ENCODE measurements at regions not wholly inside any gene's neighbourhood (a gene's known extent, or its start where the extent isn't known, plus 50 kb on each side); places are given as distances from the start of the nearest gene placed in this dataset.

DNA sequence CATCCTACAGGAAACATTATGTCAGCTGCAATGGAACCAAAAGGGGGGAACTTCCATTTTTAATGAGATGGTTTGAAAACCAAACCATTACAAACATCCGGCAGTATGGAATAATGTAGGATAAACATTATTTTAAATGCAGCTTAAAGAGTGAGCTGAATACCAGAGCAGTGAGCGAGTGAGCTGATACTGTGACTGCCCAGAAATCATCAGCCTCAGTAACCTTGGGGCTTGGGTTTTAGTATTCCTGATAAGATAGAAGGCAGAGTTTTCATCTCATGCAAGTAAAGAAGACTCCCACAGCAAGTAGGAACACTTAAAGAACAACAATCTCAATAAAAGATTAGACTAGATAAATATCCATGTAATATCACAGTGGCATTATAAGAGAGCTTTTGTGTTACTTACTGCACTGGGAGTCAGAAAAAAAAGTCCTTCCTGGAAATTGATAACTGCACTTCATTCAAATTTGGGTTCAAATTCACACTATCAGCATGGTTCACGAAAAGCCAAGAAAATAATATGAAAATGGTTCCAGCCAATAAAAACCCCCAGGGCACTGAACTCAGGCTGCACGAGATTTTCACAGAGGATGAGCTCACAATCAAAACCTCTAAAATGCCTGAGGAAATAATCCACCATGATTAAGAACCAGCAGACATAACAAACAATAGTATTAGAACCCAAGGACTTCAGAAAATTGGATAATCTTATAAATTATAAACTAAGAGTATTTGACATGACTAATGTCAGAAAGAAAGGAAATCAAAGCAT lies 115.7 kb downstream of the MTPAP start:
- POLR2A ChIA-PET: no interaction called here

GRCh38 chr10:30231709-30232108 lies 117.4 kb downstream of the MTPAP start:
- H3K4me1 ChIP-seq (ENCODE audit: control insufficient read depth, insufficient read depth, low read length): no peaks in the 10 kb centered on the region

More for the DNA sequence above, 115.7 kb downstream of the MTPAP start:
- CTCF ChIA-PET: interaction anchor here (0.9 to 2.6 kb wide), 2 partner anchors 134 to 235 kb away, joined by 3 to 9 read pairs; no protein-coding TSS in a partner anchor
- TF ChIP-seq, protein P1, sequence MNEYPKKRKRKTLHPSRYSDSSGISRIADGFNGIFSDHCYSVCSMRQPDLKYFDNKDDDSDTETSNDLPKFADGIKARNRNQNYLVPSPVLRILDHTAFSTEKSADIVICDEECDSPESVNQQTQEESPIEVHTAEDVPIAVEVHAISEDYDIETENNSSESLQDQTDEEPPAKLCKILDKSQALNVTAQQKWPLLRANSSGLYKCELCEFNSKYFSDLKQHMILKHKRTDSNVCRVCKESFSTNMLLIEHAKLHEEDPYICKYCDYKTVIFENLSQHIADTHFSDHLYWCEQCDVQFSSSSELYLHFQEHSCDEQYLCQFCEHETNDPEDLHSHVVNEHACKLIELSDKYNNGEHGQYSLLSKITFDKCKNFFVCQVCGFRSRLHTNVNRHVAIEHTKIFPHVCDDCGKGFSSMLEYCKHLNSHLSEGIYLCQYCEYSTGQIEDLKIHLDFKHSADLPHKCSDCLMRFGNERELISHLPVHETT (tag by site-specific recombination; IDR thresholded peaks at IDR 0.05): no peak
- TF ChIP-seq ZNF670 (tag by site-specific recombination; IDR thresholded peaks at IDR 0.05; ENCODE audit: low read depth) (no peak), ZSCAN16 (tag by site-specific recombination; IDR thresholded peaks at IDR 0.05) (no peak), ZNF791 (tag by site-specific recombination; IDR thresholded peaks at IDR 0.05) (no peak), ZBTB6 (tag by site-specific recombination; IDR thresholded peaks at IDR 0.05) (no peak), ZNF658 (tag by site-specific recombination; IDR thresholded peaks at IDR 0.05) (no peak)
- H3K9me3 ChIP-seq (ENCODE audit: control insufficient read depth, insufficient read depth, low read depth, low read length): no peaks in the 10 kb centered on the region
- H3K27ac ChIP-seq (ENCODE audit: extremely low read depth, low read depth, low read length): no peak overlapping the region
- no peak overlapping the region for H3K4me3 ChIP-seq (ENCODE audit: low read depth, low read length)
- H3K4me1 ChIP-seq (ENCODE audit: control insufficient read depth, insufficient read depth, low read length): no peaks in the 10 kb centered on the region
- H3K36me3 ChIP-seq (ENCODE audit: control insufficient read depth in 2 of 2, insufficient read depth in 1 of 2, low read length in 2 of 2): no peaks in the 10 kb centered on the region

DNA sequence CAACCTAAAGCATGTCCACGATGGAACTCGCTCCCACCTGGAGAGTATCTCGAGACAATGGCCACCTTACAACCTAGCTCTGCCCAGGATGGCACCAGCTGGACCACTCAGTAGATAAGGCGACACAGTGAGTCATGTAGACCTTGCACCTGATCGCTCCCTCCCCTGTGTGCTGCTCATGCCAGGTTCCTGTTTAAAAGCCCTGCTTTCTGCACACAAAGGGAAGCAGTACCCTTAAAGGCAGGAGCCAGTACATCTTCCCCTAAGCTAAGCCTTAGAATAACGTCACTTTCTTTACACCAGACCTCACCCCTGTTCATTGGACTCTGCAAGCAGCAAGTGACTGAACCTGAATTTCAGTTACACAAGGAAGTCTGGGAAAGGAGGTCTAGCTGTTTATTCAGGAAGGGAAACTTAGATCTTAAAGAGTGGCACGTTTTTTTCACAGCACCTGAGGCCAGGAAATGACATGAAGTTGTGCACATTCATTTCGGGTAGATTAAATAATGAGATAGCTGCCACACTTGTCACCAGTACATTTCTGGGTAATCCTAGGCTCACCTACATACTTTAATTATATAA lies 117.9 kb downstream of the MTPAP start:
- POLR2A ChIA-PET: no interaction called here
- H3K4me1 ChIP-seq (ENCODE audit: control insufficient read depth, insufficient read depth, low read length): no peaks in the 10 kb centered on the region
- no peaks in the 10 kb centered on the region for H3K36me3 ChIP-seq (ENCODE audit: control insufficient read depth in 2 of 2, insufficient read depth in 1 of 2, low read length in 2 of 2)
- CTCF ChIA-PET: interaction anchor here (0.6 to 1.0 kb wide), 3 partner anchors 10 to 1314 kb away, joined by 3 read pairs; no protein-coding TSS in a partner anchor
- no peak overlapping the region for H3K27ac ChIP-seq (ENCODE audit: extremely low read depth, low read depth, low read length)
- H3K4me3 ChIP-seq (ENCODE audit: low read depth, low read length): no peak overlapping the region
- no peaks in the 10 kb centered on the region for H3K9me3 ChIP-seq (ENCODE audit: control insufficient read depth, insufficient read depth, low read depth, low read length)
- TF ChIP-seq ZNF362 (tag by site-specific recombination; IDR thresholded peaks at IDR 0.05): no peak
- TF ChIP-seq RBAK (tag by site-specific recombination; IDR thresholded peaks at IDR 0.05): no peak
- TF ChIP-seq ZNF514 (tag by site-specific recombination; IDR thresholded peaks at IDR 0.05): no peak
- TF ChIP-seq PRDM10 (tag by site-specific recombination; IDR thresholded peaks at IDR 0.05): no peak
- TF ChIP-seq ZNF394 (tag by site-specific recombination; IDR thresholded peaks at IDR 0.05; ENCODE audit: borderline replicate concordance): no peak
- no peak for TF ChIP-seq ZNF311 (tag by site-specific recombination; IDR thresholded peaks at IDR 0.05; ENCODE audit: borderline replicate concordance)
- TF ChIP-seq SP2 (tag by site-specific recombination; IDR thresholded peaks at IDR 0.05): no peak
- TF ChIP-seq ZNF175 (tag by site-specific recombination; IDR thresholded peaks at IDR 0.05): no peak

More at GRCh38 chr10:30231709-30232108, 117.4 kb downstream of the MTPAP start:
- Histone ChIP-seq H3K9me3 (ENCODE audit: control insufficient read depth, insufficient read depth, low read depth, low read length) (no peaks in the 10 kb centered on the region), H3K36me3 (ENCODE audit: control insufficient read depth in 2 of 2, insufficient read depth in 1 of 2, low read length in 2 of 2) (no peaks in the 10 kb centered on the region), H3K27ac (ENCODE audit: extremely low read depth, low read depth, low read length) (no peak overlapping the region), H3K4me3 (ENCODE audit: low read depth, low read length) (no peak overlapping the region)
- TF ChIP-seq ZNF23 (tag by site-specific recombination; IDR thresholded peaks at IDR 0.05; ENCODE audit: borderline replicate concordance): no peak
- no peak for TF ChIP-seq BCL11A (tag by site-specific recombination; IDR thresholded peaks at IDR 0.05; ENCODE audit: low read depth)
- no peak for TF ChIP-seq ZBTB17 (tag by site-specific recombination; IDR thresholded peaks at IDR 0.05)
- TF ChIP-seq ZNF211 (tag by site-specific recombination; IDR thresholded peaks at IDR 0.05; ENCODE audit: low read depth): no peak
- no peak for TF ChIP-seq ZFP37 (tag by site-specific recombination; IDR thresholded peaks at IDR 0.05)
- TF ChIP-seq ZNF521 (tag by site-specific recombination; IDR thresholded peaks at IDR 0.05): no peak
- no peak for TF ChIP-seq ZNF423 (tag by site-specific recombination; IDR thresholded peaks at IDR 0.05)
- TF ChIP-seq ZNF747 (tag by site-specific recombination; IDR thresholded peaks at IDR 0.05): no peak
- TF ChIP-seq ZBTB48 (tag by site-specific recombination; IDR thresholded peaks at IDR 0.05): no peak
- TF ChIP-seq ZNF473 (tag by site-specific recombination; IDR thresholded peaks at IDR 0.05): no peak
- TF ChIP-seq OVOL3 (tag by site-specific recombination; IDR thresholded peaks at IDR 0.05): no peak
- TF ChIP-seq ZNF223 (tag by site-specific recombination; IDR thresholded peaks at IDR 0.05): no peak
- no peak for TF ChIP-seq ZNF16 (tag by site-specific recombination; IDR thresholded peaks at IDR 0.05; ENCODE audit: low read depth)
- no peak for TF ChIP-seq ZBTB6 (tag by site-specific recombination; IDR thresholded peaks at IDR 0.05)
- TF ChIP-seq ZNF785 (tag by site-specific recombination; IDR thresholded peaks at IDR 0.05): no peak
- no peak for TF ChIP-seq GLIS2 (tag by site-specific recombination; IDR thresholded peaks at IDR 0.05)
- POLR2A ChIA-PET: no interaction called here
- CTCF ChIA-PET: interaction anchor here (1.0 kb wide), 1 partner anchor 9 kb away, joined by 3 read pairs; no protein-coding TSS in a partner anchor

Data from HEK293 (cell line).